DND-41 (cell line): ENCODE measurements at regions not wholly inside any gene's neighbourhood (a gene's known extent, or its start where the extent isn't known, plus 50 kb on each side); places are given as distances from the start of the nearest gene placed in this dataset.

Experiments used
- CTCF ChIP-seq: IDR thresholded peaks from 2 replicates; pipeline ENCODE4 v1.5.1; 2012; ENCODE audit warnings: borderline replicate concordance, low read length, moderate library complexity, mild to moderate bottlenecking; ENCODE audit not compliant: poor library complexity, severe bottlenecking; ENCODE audit errors: extremely low read depth
- EZH2 ChIP-seq: IDR thresholded peaks from 3 replicates; pipeline ENCODE4 v1.6.1; 2012; ENCODE audit warnings: borderline replicate concordance, low read depth, mild to moderate bottlenecking, moderate library complexity, low read length, inconsistent platforms; ENCODE audit not compliant: severe bottlenecking

- TF ChIP-seq CTCF, result no peak
- TF ChIP-seq EZH2, result no peak
Measured at GRCh38 chr1:82472489-82473131, 671.9 kb downstream of the ADGRL2 start.
